Body of pancreas (tissue), 4 donors: ENCODE measurements at regions not wholly inside any gene's neighbourhood (a gene's known extent, or its start where the extent isn't known, plus 50 kb on each side); places are given as distances from the start of the nearest gene placed in this dataset.

Source experiments
- ATAC-seq: fragments of 150-250 bp; one replicate; pipeline ENCODE4 v1.9.1; 2016
- DNase-seq, 4 donors: peaks; one replicate each; pipeline ENCODE4 v3.0.0-alpha.2; 2019
- H3K27ac ChIP-seq, 4 donors: fragments of 200-600 bp; sonication (generic); 1 replicate in 3 of 4; 2 replicates in 1 of 4; pipeline versions ENCODE4 v1.5.1 to v1.6.1; 2016 to 2019; ENCODE audit warnings: mild to moderate bottlenecking in 1 of 4, mixed read lengths in 1 of 4, moderate library complexity in 1 of 4
- H3K27me3 ChIP-seq, 2 donors: fragments of 200-600 bp; sonication (generic); one replicate each; pipeline ENCODE4 v1.6.0; 2016; ENCODE audit warnings: mild to moderate bottlenecking in 1 of 2
- H3K36me3 ChIP-seq, 2 donors: fragments of 200-600 bp; sonication (generic); replicated peaks in 1 of 2; 2 replicates each; pipeline ENCODE4 v1.5.1; 2016; ENCODE audit warnings: low read depth in 2 of 2; ENCODE audit not compliant: insufficient read depth in 1 of 2
- H3K4me1 ChIP-seq: fragments of 200-600 bp; sonication (generic); one replicate; pipeline ENCODE4 v1.6.0; 2016
- H3K4me3 ChIP-seq, 2 donors: fragments of 200-600 bp; sonication (generic); 1 replicate in 1 of 2; 2 replicates in 1 of 2; pipeline ENCODE4 v1.5.1; 2016 to 2019
- H3K9me3 ChIP-seq, 3 donors: fragments of 200-600 bp; sonication (generic); 1 replicate in 2 of 3; 2 replicates in 1 of 3; pipeline ENCODE4 v1.5.1; 2016
- POLR2A ChIP-seq, 3 donors: fragments of 450-650 bp; IDR thresholded peaks; one replicate each; pipeline ENCODE4 v1.6.1; 2016; ENCODE audit warnings: antibody characterized with exemption in 3 of 3, mild to moderate bottlenecking in 2 of 3
- WGBS, 2 donors: methylation state at CpG; one replicate each; pipeline ENCODE4 v1.1.5; 2017; 5-methylcytosine and 5-hydroxymethylcytosine counted together
- intact Hi-C: fragments of 100-400 bp; cut with DNase I; formaldehyde crosslinking; loops from one replicate; pipeline ENCODE4 v1.15.1; 2023
- TF ChIP-seq, protein P1 (sequence below), 7 experiments: fragments of 450-650 bp in 4 of 7; fragments of 200-600 bp in 3 of 7; sonication (generic) in 3 of 7; IDR thresholded peaks; one replicate each; pipeline ENCODE4 v1.5.1; 2016 to 2019; ENCODE audit warnings: antibody characterized with exemption in 7 of 7

DNA sequence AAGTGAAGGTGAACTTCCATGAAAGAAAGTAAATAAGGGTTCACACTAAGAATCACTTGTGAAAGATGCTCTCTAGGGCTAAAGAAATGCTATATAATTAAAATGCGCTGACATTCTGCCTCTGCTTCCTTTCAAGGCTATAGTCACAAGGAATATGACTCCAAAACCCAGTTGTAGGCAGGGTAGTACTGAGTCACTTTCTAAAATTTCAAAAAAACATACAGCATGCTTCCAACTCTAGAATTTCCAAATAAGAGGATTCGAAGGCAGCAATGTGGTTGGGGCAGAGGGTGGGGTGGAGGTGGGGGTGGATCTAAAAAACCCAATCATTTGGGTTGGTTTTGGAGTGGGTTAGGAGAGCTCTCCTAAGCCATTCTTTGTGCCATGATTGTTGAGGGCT, 84.6 kb downstream of the HMHB1 start:
- no peak for DNase-seq
- no peaks in the 10 kb centered on the region for H3K9me3 ChIP-seq
- ATAC-seq, result no peak
- H3K27me3 ChIP-seq, result no peaks in the 10 kb centered on the region
- H3K4me1 ChIP-seq, result no peaks in the 10 kb centered on the region
- no peaks in the 10 kb centered on the region for H3K36me3 ChIP-seq
- intact Hi-C loops, result no loop called here
- no peak overlapping the region for H3K27ac ChIP-seq
- TF ChIP-seq, protein P1, sequence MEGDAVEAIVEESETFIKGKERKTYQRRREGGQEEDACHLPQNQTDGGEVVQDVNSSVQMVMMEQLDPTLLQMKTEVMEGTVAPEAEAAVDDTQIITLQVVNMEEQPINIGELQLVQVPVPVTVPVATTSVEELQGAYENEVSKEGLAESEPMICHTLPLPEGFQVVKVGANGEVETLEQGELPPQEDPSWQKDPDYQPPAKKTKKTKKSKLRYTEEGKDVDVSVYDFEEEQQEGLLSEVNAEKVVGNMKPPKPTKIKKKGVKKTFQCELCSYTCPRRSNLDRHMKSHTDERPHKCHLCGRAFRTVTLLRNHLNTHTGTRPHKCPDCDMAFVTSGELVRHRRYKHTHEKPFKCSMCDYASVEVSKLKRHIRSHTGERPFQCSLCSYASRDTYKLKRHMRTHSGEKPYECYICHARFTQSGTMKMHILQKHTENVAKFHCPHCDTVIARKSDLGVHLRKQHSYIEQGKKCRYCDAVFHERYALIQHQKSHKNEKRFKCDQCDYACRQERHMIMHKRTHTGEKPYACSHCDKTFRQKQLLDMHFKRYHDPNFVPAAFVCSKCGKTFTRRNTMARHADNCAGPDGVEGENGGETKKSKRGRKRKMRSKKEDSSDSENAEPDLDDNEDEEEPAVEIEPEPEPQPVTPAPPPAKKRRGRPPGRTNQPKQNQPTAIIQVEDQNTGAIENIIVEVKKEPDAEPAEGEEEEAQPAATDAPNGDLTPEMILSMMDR (IDR thresholded peaks at IDR 0.05), result no peak
- no peak for TF ChIP-seq POLR2A (IDR thresholded peaks at IDR 0.05)
- WGBS, 2 donors, result 88 to 96% methylated on average over 2 of the region's 2 CpGs
- no peak overlapping the region for H3K4me3 ChIP-seq

- intact Hi-C loops, result no loop called here
- ATAC-seq (no peak), DNase-seq (peak in 1 of 4 donors; percentile 12)
- H3K27ac ChIP-seq, result no peak overlapping the region
- no peaks in the 10 kb centered on the region for H3K4me1 ChIP-seq
- H3K4me3 ChIP-seq, result no peak overlapping the region
- no peaks in the 10 kb centered on the region for H3K27me3 ChIP-seq
- H3K9me3 ChIP-seq, result no peaks in the 10 kb centered on the region
- no peaks in the 10 kb centered on the region for H3K36me3 ChIP-seq
- no peak for TF ChIP-seq POLR2A (IDR thresholded peaks at IDR 0.05)
- TF ChIP-seq, protein P1 (IDR thresholded peaks at IDR 0.05), result no peak
Observed at GRCh38 chr5:143896966-143897365, 85.0 kb downstream of the HMHB1 start.

DNA sequence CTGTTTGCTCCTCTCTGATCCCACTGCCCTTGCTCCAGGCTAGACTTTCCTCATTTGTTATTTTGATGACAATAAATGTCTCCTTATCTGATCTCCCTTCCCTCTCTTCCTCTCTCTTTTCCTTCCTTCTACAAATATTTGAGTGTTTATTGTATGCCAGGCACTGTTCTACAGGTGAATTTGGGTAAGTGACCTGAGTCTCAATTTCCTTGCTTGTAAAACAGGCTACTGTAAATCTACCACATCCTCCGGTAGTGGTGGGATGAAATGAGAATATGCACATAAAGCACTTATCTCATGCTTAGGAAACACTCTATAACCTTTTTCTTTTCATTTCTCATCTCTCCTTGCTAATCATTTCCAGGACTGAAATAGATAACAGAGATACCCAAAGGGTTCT, 86.4 kb downstream of the HMHB1 start:
- ATAC-seq (no peak), DNase-seq (no peak)
- H3K27ac ChIP-seq, result no peak overlapping the region
- whole genome bisulfite sequencing, 2 donors, result 92 to 96% methylated on average over 1 of the region's 1 CpG
- no peaks in the 10 kb centered on the region for H3K27me3 ChIP-seq
- no peak overlapping the region for H3K4me3 ChIP-seq
- no peaks in the 10 kb centered on the region for H3K9me3 ChIP-seq
- H3K4me1 ChIP-seq, result no peaks in the 10 kb centered on the region
- no peak for TF ChIP-seq POLR2A (IDR thresholded peaks at IDR 0.05)
- intact Hi-C loops, result no loop called here
- H3K36me3 ChIP-seq, result no peaks in the 10 kb centered on the region

- no peaks in the 10 kb centered on the region for H3K4me1 ChIP-seq
- no peaks in the 10 kb centered on the region for H3K36me3 ChIP-seq
- H3K27ac ChIP-seq, result no peak overlapping the region
- ATAC-seq, result no peak
- WGBS, 2 donors, result 71 to 75% methylated on average over 6 of the region's 6 CpGs
- DNase-seq, result no peak
- TF ChIP-seq, protein P1 (IDR thresholded peaks at IDR 0.05), result no peak
- TF ChIP-seq POLR2A (IDR thresholded peaks at IDR 0.05), result no peak
- H3K27me3 ChIP-seq, result no peaks in the 10 kb centered on the region
- H3K9me3 ChIP-seq, result no peaks in the 10 kb centered on the region
- no peak overlapping the region for H3K4me3 ChIP-seq
- intact Hi-C loops, result no loop called here
Observed at GRCh38 chr5:143898916-143899591, 87.1 kb downstream of the HMHB1 start.

GRCh38 chr5:143908959-143909358, 97.0 kb downstream of the HMHB1 start:
- ATAC-seq (no peak), DNase-seq (no peak)
- Histone ChIP-seq H3K4me3 (no peak overlapping the region), H3K27me3 (no peaks in the 10 kb centered on the region), H3K4me1 (no peaks in the 10 kb centered on the region), H3K36me3 (no peaks in the 10 kb centered on the region), H3K9me3 (no peaks in the 10 kb centered on the region), H3K27ac (no peak overlapping the region)
- no peak for TF ChIP-seq POLR2A (IDR thresholded peaks at IDR 0.05)
- TF ChIP-seq, protein P1 (IDR thresholded peaks at IDR 0.05), result no peak
- WGBS, 2 donors, result 93% methylated on average over 1 of the region's 1 CpG
- intact Hi-C loops, result no loop called here
